Osteocyte (in vitro differentiated cells): ENCODE measurements at regions not wholly inside any gene's neighbourhood (a gene's known extent, or its start where the extent isn't known, plus 50 kb on each side); places are given as distances from the start of the nearest gene placed in this dataset.

ENCODE experiments used
- DNase-seq: peaks from one replicate; pipeline ENCODE4 v3.0.0; 2021; ENCODE audit warnings: mixed read lengths; ENCODE audit not compliant: unreplicated experiment; ENCODE audit errors: extremely low spot score
- H3K27ac Mint-ChIP-seq: one replicate; pipeline ENCODE4 v1.8.0; 2021; ENCODE audit warnings: mild to moderate bottlenecking, mixed read lengths; ENCODE audit not compliant: unreplicated experiment
- H3K27me3 Mint-ChIP-seq: one replicate; pipeline ENCODE4 v1.8.0; 2021; ENCODE audit warnings: mixed read lengths; ENCODE audit not compliant: unreplicated experiment
- H3K36me3 Mint-ChIP-seq: one replicate; pipeline ENCODE4 v1.8.0; 2021; ENCODE audit warnings: mixed read lengths; ENCODE audit not compliant: unreplicated experiment
- H3K4me1 Mint-ChIP-seq: one replicate; pipeline ENCODE4 v1.8.0; 2021; ENCODE audit warnings: mixed read lengths; ENCODE audit not compliant: unreplicated experiment
- H3K4me3 Mint-ChIP-seq: one replicate; pipeline ENCODE4 v1.8.0; 2021; ENCODE audit warnings: mild to moderate bottlenecking, moderate library complexity, mixed read lengths; ENCODE audit not compliant: unreplicated experiment
- H3K9me3 Mint-ChIP-seq: one replicate; pipeline ENCODE4 v1.8.0; 2021; ENCODE audit warnings: mixed read lengths; ENCODE audit not compliant: unreplicated experiment
- CTCF ChIP-seq: fragments of 200-600 bp; sonication (generic); IDR thresholded peaks from 2 replicates; pipeline ENCODE4 v1.5.0; 2021; ENCODE audit warnings: antibody characterized with exemption, mild to moderate bottlenecking, moderate library complexity

GRCh38 chr10:88121361-88121760 lies 257.9 kb downstream of the PTEN start:
- H3K36me3 Mint-ChIP-seq = no peaks in the 10 kb centered on the region
- no peak for DNase-seq
- no peaks in the 10 kb centered on the region for H3K27me3 Mint-ChIP-seq
- H3K9me3 Mint-ChIP-seq = no peaks in the 10 kb centered on the region
- no peak overlapping the region for H3K4me3 Mint-ChIP-seq
- no peaks in the 10 kb centered on the region for H3K4me1 Mint-ChIP-seq
- TF ChIP-seq CTCF = no peak
- H3K27ac Mint-ChIP-seq = no peak overlapping the region

DNA sequence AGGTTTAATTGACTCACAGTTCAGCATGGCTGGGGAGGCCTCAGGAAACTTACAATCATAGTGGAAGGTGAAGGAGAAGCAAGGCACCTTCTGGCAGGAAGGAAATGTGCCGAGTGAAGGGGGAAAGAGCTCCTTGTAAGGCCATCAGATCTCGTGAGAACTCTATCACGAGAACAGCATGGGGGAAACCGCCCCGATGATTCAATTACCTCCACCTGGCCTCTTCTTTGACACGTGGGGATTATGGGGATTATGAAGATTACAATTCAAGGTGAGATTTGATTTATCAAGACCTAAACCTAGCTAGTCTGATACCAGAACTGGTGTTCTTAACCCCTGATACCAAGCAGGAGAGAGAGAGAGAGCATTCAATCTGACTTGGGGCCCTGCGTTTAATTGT lies 258.7 kb downstream of the PTEN start:
- H3K27me3 Mint-ChIP-seq = no peaks in the 10 kb centered on the region
- TF ChIP-seq CTCF = no peak
- no peak for DNase-seq
- no peaks in the 10 kb centered on the region for H3K36me3 Mint-ChIP-seq
- H3K4me3 Mint-ChIP-seq = no peak overlapping the region
- no peaks in the 10 kb centered on the region for H3K9me3 Mint-ChIP-seq
- no peak overlapping the region for H3K27ac Mint-ChIP-seq
- H3K4me1 Mint-ChIP-seq = no peaks in the 10 kb centered on the region

- Mint-ChIP-seq H3K36me3 (no peaks in the 10 kb centered on the region), H3K4me1 (no peaks in the 10 kb centered on the region), H3K27ac (no peak overlapping the region), H3K27me3 (no peaks in the 10 kb centered on the region), H3K4me3 (no peak overlapping the region), H3K9me3 (no peaks in the 10 kb centered on the region)
- no peak for DNase-seq
- no peak for TF ChIP-seq CTCF
Measured at GRCh38 chr10:88122576-88122975, 259.2 kb downstream of the PTEN start.

DNA sequence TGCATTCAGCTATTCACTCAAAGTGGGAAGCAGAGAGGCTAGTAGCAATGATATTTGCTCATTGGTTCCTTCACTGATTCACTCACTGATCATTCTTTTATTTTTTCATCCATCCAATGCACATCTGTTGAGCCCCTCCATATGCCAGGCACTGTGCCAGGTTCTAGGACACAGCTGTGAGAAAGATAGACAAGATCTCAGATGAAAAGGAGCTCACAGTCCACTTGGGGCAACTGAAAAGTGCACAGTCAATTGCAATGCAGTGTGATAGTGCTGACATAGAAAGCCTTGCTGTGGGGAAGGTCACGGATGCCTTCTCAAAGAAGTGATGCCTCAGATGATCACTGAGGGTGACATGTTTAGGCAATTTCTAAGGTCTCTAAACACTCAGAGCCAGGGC lies 262.3 kb downstream of the PTEN start:
- H3K4me3 Mint-ChIP-seq = no peak overlapping the region
- no peaks in the 10 kb centered on the region for H3K9me3 Mint-ChIP-seq
- TF ChIP-seq CTCF = no peak
- no peak for DNase-seq
- H3K4me1 Mint-ChIP-seq = no peaks in the 10 kb centered on the region
- H3K27ac Mint-ChIP-seq = no peak overlapping the region
- no peaks in the 10 kb centered on the region for H3K36me3 Mint-ChIP-seq
- H3K27me3 Mint-ChIP-seq = no peaks in the 10 kb centered on the region

- H3K36me3 Mint-ChIP-seq = no peaks in the 10 kb centered on the region
- H3K27ac Mint-ChIP-seq = no peak overlapping the region
- H3K27me3 Mint-ChIP-seq = no peaks in the 10 kb centered on the region
- no peak overlapping the region for H3K4me3 Mint-ChIP-seq
- no peaks in the 10 kb centered on the region for H3K9me3 Mint-ChIP-seq
- DNase-seq = no peak
- no peak for TF ChIP-seq CTCF
- no peaks in the 10 kb centered on the region for H3K4me1 Mint-ChIP-seq
Measured at GRCh38 chr10:88126699-88127098, 263.3 kb downstream of the PTEN start.
